Tibial artery (tissue), 4 donors: ENCODE measurements at regions not wholly inside any gene's neighbourhood (a gene's known extent, or its start where the extent isn't known, plus 50 kb on each side); places are given as distances from the start of the nearest gene placed in this dataset.

Experiments used
- DNase-seq, 2 donors: peaks; one replicate each; pipeline ENCODE4 v3.0.0-alpha.2; 2019
- H3K27ac ChIP-seq, 2 donors: fragments of 200-600 bp; sonication (generic) in 1 of 2; 1 replicate in 1 of 2; 2 replicates in 1 of 2; pipeline ENCODE4 v1.5.1; 2018 to 2019; ENCODE audit warnings: mild to moderate bottlenecking in 1 of 2
- H3K27me3 ChIP-seq, 2 donors: fragments of 200-600 bp; sonication (generic) in 1 of 2; one replicate each; pipeline versions ENCODE4 v1.5.1 to v1.6.0; 2016 to 2019
- H3K36me3 ChIP-seq, 3 donors: fragments of 200-600 bp; sonication (generic) in 2 of 3; one replicate each; pipeline ENCODE4 v1.5.1; 2016 to 2019; ENCODE audit warnings: mild to moderate bottlenecking in 2 of 3
- H3K4me1 ChIP-seq, 4 donors: fragments of 200-600 bp; sonication (generic) in 2 of 4; 1 replicate in 3 of 4; 2 replicates in 1 of 4; pipeline ENCODE4 v1.5.1; 2016 to 2019
- H3K4me3 ChIP-seq, 2 donors: fragments of 200-600 bp; sonication (generic) in 1 of 2; 1 replicate in 1 of 2; 2 replicates in 1 of 2; pipeline ENCODE4 v1.5.1; 2018 to 2019; ENCODE audit warnings: mild to moderate bottlenecking in 2 of 2
- H3K9me3 ChIP-seq, 3 donors: fragments of 200-600 bp; sonication (generic) in 1 of 3; one replicate each; pipeline ENCODE4 v1.5.1; 2016 to 2019
- intact Hi-C: fragments of 100-400 bp; cut with DNase I; formaldehyde crosslinking; loops from one replicate; pipeline ENCODE4 v1.15.0; 2023; ENCODE audit warnings: low total_unique reads
- TF ChIP-seq, protein P1 (sequence below), 2 experiments: fragments of 200-600 bp in 1 of 2; fragments of 450-650 bp in 1 of 2; IDR thresholded peaks; one replicate each; pipeline ENCODE4 v1.5.1; 2017 to 2019; ENCODE audit warnings: antibody characterized with exemption in 2 of 2, mild to moderate bottlenecking in 1 of 2, moderate library complexity in 1 of 2

DNA sequence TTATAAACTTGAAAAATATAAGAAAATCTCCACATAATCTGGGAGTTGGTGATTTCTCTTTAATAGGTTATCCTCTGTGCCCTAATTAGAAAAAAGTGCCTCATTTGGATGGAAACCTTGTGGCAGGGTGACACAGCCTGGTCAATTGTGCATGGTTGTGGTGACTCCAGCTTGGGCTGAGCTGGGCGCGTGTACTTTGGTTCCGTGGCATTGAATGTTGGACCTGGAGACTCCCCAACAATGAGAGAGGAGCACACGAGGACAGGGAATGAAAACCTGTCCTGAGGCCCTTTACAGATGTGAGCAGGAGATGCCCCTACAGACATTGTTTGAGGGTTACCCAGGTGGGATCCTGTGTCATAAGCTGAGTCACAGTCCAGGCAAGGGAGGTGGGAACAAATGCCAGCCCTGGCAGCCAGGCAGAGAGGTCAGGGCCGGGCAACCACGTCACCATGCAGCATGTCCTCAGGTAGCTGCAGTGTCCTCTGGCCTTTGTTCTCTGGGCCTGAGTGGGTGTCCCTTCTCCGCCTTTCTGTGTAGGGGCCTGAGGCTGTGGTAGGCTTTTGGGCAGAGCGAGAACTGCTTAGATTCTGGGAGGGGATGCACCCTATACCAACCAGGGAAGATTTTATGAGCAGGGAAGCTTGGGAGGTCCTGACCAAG is 147.4 kb upstream of the TBX20 start:
- intact Hi-C loops = no loop called here
- DNase-seq = no peak
- Histone ChIP-seq H3K27ac (no peak overlapping the region), H3K9me3 (no peaks in the 10 kb centered on the region), H3K27me3 (no peaks in the 10 kb centered on the region), H3K4me1 (no peaks in the 10 kb centered on the region), H3K36me3 (no peaks in the 10 kb centered on the region), H3K4me3 (no peak overlapping the region)
- TF ChIP-seq, protein P1, sequence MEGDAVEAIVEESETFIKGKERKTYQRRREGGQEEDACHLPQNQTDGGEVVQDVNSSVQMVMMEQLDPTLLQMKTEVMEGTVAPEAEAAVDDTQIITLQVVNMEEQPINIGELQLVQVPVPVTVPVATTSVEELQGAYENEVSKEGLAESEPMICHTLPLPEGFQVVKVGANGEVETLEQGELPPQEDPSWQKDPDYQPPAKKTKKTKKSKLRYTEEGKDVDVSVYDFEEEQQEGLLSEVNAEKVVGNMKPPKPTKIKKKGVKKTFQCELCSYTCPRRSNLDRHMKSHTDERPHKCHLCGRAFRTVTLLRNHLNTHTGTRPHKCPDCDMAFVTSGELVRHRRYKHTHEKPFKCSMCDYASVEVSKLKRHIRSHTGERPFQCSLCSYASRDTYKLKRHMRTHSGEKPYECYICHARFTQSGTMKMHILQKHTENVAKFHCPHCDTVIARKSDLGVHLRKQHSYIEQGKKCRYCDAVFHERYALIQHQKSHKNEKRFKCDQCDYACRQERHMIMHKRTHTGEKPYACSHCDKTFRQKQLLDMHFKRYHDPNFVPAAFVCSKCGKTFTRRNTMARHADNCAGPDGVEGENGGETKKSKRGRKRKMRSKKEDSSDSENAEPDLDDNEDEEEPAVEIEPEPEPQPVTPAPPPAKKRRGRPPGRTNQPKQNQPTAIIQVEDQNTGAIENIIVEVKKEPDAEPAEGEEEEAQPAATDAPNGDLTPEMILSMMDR (IDR thresholded peaks at IDR 0.05) = no peak

DNA sequence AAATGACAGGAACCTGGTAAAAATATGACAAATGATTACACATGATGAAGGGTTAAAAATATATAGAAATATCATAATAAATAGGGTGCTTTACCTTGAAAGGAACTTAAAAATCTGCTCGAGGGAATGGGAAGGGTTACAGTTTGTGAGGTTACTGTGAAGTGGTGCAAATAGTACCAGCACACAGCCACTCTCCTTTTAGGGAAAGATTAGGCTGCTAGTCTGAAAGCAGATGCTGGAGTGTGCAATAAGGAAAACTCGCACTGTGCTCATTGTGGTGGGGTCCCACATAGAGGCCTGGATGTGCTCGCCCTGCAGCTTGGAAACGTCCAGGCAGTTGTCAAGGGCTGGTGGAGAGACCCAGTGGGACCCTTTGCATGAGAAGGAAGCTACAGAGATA is 145.9 kb upstream of the TBX20 start:
- TF ChIP-seq, protein P1 (IDR thresholded peaks at IDR 0.05) = no peak
- no peak overlapping the region for H3K4me3 ChIP-seq
- no peak for DNase-seq
- H3K27ac ChIP-seq = no peak overlapping the region
- intact Hi-C loops = no loop called here
- H3K36me3 ChIP-seq = no peaks in the 10 kb centered on the region
- no peaks in the 10 kb centered on the region for H3K4me1 ChIP-seq
- no peaks in the 10 kb centered on the region for H3K9me3 ChIP-seq
- H3K27me3 ChIP-seq = no peaks in the 10 kb centered on the region

DNA sequence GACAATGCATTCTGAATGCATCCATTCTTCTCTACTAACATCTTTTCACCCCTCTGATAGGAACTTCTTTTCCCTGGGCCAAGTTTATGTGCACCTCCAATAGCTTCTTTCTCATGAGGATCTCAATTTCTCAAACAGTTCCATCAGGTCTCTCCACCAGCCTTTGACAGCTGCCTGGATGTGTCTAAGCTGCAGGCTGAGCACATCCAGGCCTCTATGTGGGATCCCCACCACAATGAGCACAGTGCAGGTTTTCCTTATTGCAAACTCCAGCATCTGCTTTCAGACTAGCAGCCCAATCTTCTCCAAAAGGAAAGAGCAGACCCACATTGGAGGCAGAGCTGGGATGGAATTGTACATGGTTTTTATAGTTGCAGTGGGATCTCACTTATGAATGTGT is 145.3 kb upstream of the TBX20 start:
- Histone ChIP-seq H3K4me3 (no peak overlapping the region), H3K36me3 (no peaks in the 10 kb centered on the region), H3K27me3 (no peaks in the 10 kb centered on the region), H3K27ac (no peak overlapping the region), H3K4me1 (no peaks in the 10 kb centered on the region), H3K9me3 (no peaks in the 10 kb centered on the region)
- TF ChIP-seq, protein P1 (IDR thresholded peaks at IDR 0.05) = no peak
- DNase-seq = no peak
- intact Hi-C loops = no loop called here

DNA sequence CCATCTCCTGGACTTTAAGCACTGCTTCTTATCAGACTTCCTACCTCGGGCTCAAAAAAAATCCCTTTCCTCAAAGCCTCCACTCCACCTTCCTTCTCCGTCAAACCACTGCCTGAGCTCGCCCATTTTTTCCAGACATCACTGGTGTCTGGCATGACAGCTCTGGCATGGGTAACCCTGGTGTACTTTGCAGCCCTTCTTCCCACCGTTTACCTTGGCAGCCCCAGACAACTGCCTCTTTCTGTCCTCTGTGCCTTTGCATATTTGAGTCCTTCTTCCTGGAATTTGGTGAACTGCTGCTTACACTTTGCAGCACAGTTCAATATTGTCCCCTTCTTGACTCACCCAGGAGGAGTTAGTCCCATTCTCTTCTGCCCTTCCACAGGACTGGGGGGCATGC is 144.6 kb upstream of the TBX20 start:
- intact Hi-C loops = no loop called here
- Histone ChIP-seq H3K4me3 (no peak overlapping the region), H3K4me1 (no peaks in the 10 kb centered on the region), H3K27ac (no peak overlapping the region), H3K9me3 (no peaks in the 10 kb centered on the region), H3K36me3 (no peaks in the 10 kb centered on the region), H3K27me3 (no peaks in the 10 kb centered on the region)
- DNase-seq = no peak
- TF ChIP-seq, protein P1 (IDR thresholded peaks at IDR 0.05) = no peak

DNA sequence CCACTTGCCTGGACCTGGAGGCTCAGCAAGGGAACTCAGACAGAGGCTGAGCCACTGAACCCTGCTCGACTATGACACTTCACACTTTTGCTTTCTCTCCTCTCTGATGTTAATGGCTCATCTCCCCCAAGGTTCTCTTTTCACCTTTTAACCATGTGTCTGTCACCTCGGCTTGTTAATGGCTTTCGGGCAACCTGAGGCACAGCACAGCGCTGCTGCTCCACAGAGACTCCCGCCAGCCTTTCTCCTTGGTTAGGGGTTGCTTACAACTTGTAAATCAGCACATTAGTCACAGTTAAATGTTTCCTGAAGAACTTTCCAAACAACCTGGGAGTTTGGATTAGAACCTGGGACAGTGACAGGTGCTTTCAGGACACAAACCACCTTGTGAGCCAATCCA is 136.2 kb upstream of the TBX20 start:
- Histone ChIP-seq H3K36me3 (no peaks in the 10 kb centered on the region), H3K27me3 (no peaks in the 10 kb centered on the region), H3K4me3 (no peak overlapping the region), H3K4me1 (no peaks in the 10 kb centered on the region), H3K9me3 (no peaks in the 10 kb centered on the region), H3K27ac (no peak overlapping the region)
- intact Hi-C loops = no loop called here
- TF ChIP-seq, protein P1 (IDR thresholded peaks at IDR 0.05) = no peak
- DNase-seq = no peak

DNA sequence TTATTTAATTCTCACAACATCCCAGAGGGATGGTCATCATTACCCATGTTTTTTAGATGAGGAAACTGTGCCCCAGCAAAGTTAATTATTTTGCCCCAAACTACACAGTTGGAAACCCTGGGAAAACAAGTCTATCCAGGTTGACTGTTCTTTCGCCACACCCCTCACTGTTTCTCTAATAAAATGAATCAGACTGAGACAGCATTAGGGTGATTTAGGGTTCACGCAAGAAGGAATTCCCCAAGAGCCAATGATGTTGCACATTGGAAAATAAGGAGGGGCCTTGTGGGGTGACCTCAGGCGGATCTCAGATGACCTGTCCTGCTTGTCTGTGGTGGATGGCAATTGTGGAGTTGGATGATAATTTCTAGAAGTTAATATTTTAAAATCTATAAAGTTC is 135.7 kb upstream of the TBX20 start:
- TF ChIP-seq, protein P1 (IDR thresholded peaks at IDR 0.05) = no peak
- intact Hi-C loops = no loop called here
- H3K27me3 ChIP-seq = no peaks in the 10 kb centered on the region
- no peak overlapping the region for H3K4me3 ChIP-seq
- DNase-seq = no peak
- no peak overlapping the region for H3K27ac ChIP-seq
- H3K36me3 ChIP-seq = no peaks in the 10 kb centered on the region
- H3K4me1 ChIP-seq = no peaks in the 10 kb centered on the region
- H3K9me3 ChIP-seq = no peaks in the 10 kb centered on the region
